ENCODE measurements at regions not wholly inside any gene's neighbourhood (a gene's known extent, or its start where the extent isn't known, plus 50 kb on each side); places are given as distances from the start of the nearest gene placed in this dataset.

GRCh38 chr13:60765700-60766411, 368.8 kb downstream of the TDRD3 start:
- DNase-seq (ENCODE audit: low spot score): no peak

- DNase-seq (ENCODE audit: low spot score): peak; percentile 1
Observed at GRCh38 chr13:60759499-60759898, 362.5 kb downstream of the TDRD3 start.

- no peak for DNase-seq (ENCODE audit: low spot score)
Observed at GRCh38 chr13:60758637-60759036, 361.6 kb downstream of the TDRD3 start.

GRCh38 chr13:60757501-60758215, 360.6 kb downstream of the TDRD3 start:
- DNase-seq (ENCODE audit: low spot score): no peak

- DNase-seq (ENCODE audit: low spot score): peak; percentile 2
Observed at GRCh38 chr13:60756306-60756705, 359.3 kb downstream of the TDRD3 start.

- DNase-seq (ENCODE audit: low spot score): no peak
Observed at GRCh38 chr13:60755380-60756163, 358.6 kb downstream of the TDRD3 start.

GRCh38 chr13:60754211-60755090, 357.4 kb downstream of the TDRD3 start:
- no peak for DNase-seq (ENCODE audit: low spot score)

GRCh38 chr13:60753641-60754040, 356.6 kb downstream of the TDRD3 start:
- DNase-seq (ENCODE audit: low spot score): no peak

GRCh38 chr13:60745343-60745742, 348.3 kb downstream of the TDRD3 start:
- DNase-seq (ENCODE audit: low spot score): no peak

GRCh38 chr13:60733933-60734332, 336.9 kb downstream of the TDRD3 start:
- no peak for DNase-seq (ENCODE audit: low spot score)

GRCh38 chr13:60727140-60727539, 330.1 kb downstream of the TDRD3 start:
- no peak for DNase-seq (ENCODE audit: low spot score)

GRCh38 chr13:60721063-60721462, 324.0 kb downstream of the TDRD3 start:
- no peak for DNase-seq (ENCODE audit: low spot score)

- DNase-seq (ENCODE audit: low spot score): no peak
Observed at GRCh38 chr13:60720590-60720989, 323.6 kb downstream of the TDRD3 start.

- DNase-seq (ENCODE audit: low spot score): no peak
Observed at GRCh38 chr13:60716313-60716712, 319.3 kb downstream of the TDRD3 start.

- DNase-seq (ENCODE audit: low spot score): no peak
Observed at GRCh38 chr13:60707878-60708277, 310.9 kb downstream of the TDRD3 start.

GRCh38 chr13:60701895-60702294, 304.9 kb downstream of the TDRD3 start:
- DNase-seq (ENCODE audit: low spot score): no peak

- no peak for DNase-seq (ENCODE audit: low spot score)
Observed at GRCh38 chr13:60700994-60701393, 304.0 kb downstream of the TDRD3 start.

GRCh38 chr13:60699636-60700035, 302.6 kb downstream of the TDRD3 start:
- DNase-seq (ENCODE audit: low spot score): no peak

GRCh38 chr13:60696602-60697001, 299.6 kb downstream of the TDRD3 start:
- DNase-seq (ENCODE audit: low spot score): no peak

- DNase-seq (ENCODE audit: low spot score): no peak
Observed at GRCh38 chr13:60691268-60691667, 294.2 kb downstream of the TDRD3 start.

GRCh38 chr13:60690604-60691003, 293.6 kb downstream of the TDRD3 start:
- no peak for DNase-seq (ENCODE audit: low spot score)

GRCh38 chr13:60689571-60689970, 292.6 kb downstream of the TDRD3 start:
- no peak for DNase-seq (ENCODE audit: low spot score)

All from cerebellar cortex (tissue), 1 donor.